Fibroblast of pulmonary artery (primary cell): ENCODE measurements at regions not wholly inside any gene's neighbourhood (a gene's known extent, or its start where the extent isn't known, plus 50 kb on each side); places are given as distances from the start of the nearest gene placed in this dataset.

ENCODE experiments used
- DNase-seq: peaks from one replicate; pipeline ENCODE4 v3.0.0-alpha.2; 2010; ENCODE audit warnings: low read depth
- H3K4me3 ChIP-seq: replicated peaks from 2 replicates; pipeline ENCODE4 v1.5.1; 2011; ENCODE audit warnings: low read depth, mild to moderate bottlenecking, control low read depth, low read length, moderate library complexity
- TF ChIP-seq, protein P1 (sequence below): IDR thresholded peaks from 2 replicates; pipeline ENCODE4 v1.5.1; 2011; ENCODE audit warnings: mild to moderate bottlenecking, control low read depth, low read length, inconsistent platforms; ENCODE audit errors: missing control alignments

DNA sequence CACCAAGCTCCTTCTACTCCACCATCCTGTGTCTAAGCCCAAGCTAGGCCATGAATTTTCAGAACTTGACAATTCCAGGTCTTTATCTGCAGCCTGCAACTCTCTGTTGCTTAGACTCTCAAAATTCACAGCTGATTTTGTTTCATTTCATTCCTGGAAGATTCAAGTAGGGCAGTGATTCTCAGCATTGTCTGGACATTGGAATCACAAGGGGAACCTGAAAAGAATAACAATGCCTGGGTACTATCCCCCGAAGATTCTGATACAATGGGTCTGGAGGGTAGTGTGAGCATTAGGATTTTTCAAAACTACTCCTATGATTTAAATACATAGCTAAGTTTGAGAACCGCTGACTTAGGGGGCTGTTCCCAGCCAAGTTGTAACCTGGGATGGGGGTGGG, 534.7 kb upstream of the IL12A start:
- no peak for DNase-seq
- TF ChIP-seq, protein P1, sequence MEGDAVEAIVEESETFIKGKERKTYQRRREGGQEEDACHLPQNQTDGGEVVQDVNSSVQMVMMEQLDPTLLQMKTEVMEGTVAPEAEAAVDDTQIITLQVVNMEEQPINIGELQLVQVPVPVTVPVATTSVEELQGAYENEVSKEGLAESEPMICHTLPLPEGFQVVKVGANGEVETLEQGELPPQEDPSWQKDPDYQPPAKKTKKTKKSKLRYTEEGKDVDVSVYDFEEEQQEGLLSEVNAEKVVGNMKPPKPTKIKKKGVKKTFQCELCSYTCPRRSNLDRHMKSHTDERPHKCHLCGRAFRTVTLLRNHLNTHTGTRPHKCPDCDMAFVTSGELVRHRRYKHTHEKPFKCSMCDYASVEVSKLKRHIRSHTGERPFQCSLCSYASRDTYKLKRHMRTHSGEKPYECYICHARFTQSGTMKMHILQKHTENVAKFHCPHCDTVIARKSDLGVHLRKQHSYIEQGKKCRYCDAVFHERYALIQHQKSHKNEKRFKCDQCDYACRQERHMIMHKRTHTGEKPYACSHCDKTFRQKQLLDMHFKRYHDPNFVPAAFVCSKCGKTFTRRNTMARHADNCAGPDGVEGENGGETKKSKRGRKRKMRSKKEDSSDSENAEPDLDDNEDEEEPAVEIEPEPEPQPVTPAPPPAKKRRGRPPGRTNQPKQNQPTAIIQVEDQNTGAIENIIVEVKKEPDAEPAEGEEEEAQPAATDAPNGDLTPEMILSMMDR: no peak
- H3K4me3 ChIP-seq: no peak overlapping the region

DNA sequence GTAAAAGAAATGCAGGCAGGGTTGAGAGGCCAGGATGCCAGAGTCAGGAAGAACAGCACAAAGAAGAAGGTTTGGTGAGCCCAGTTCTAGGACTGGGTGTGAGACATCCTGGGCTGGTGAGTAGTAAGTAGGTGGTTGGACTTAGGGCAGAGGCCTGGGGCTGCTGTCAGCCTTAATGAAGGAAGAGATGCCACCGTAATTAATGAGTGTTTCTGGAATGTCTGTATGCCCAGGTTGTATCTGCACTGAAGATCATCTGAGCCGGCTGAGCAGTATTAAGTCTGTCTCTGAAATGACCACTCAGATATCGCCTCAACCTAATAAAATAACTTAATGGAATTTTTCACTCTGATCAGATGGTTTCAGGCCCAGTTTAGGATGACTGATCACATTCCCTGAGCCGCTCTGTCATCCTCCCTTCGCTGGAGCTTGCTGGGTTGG, 532.9 kb upstream of the IL12A start:
- no peak overlapping the region for H3K4me3 ChIP-seq
- no peak for DNase-seq
- TF ChIP-seq, protein P1: no peak

- DNase-seq: peak; percentile 88
- H3K4me3 ChIP-seq: no peak overlapping the region
- TF ChIP-seq, protein P1: no peak
Measured at GRCh38 chr3:159458010-159458409, 530.6 kb upstream of the IL12A start.

- no peak overlapping the region for H3K4me3 ChIP-seq
Measured at GRCh38 chr3:159458982-159459381, 529.7 kb upstream of the IL12A start.

DNA sequence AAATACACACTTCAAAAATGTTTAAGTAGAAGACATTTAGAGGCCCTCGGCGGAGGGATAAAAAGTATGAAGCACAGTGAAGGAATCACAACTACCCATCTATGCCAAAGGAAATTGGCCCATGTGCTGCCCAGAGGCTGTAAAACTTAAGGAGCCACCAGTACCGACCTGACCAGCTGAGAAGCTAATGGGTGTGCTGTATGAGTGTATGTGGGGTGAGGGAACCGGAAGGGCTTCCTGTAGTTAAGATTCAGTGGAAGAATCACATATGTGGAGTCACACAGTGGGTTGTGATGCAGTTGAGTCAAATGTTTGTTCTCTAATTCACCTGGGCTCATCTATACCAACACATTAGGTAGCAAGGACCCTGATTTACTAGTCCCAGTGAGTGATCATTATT, 516.0 kb upstream of the IL12A start:
- no peak for DNase-seq
- TF ChIP-seq, protein P1: no peak
- H3K4me3 ChIP-seq: no peak overlapping the region

More at GRCh38 chr3:159458982-159459381, 529.7 kb upstream of the IL12A start:
- TF ChIP-seq, protein P1: no peak
- DNase-seq: no peak

GRCh38 chr3:159473206-159473605, 515.4 kb upstream of the IL12A start:
- H3K4me3 ChIP-seq: no peak overlapping the region
- DNase-seq: no peak
- TF ChIP-seq, protein P1: no peak

DNA sequence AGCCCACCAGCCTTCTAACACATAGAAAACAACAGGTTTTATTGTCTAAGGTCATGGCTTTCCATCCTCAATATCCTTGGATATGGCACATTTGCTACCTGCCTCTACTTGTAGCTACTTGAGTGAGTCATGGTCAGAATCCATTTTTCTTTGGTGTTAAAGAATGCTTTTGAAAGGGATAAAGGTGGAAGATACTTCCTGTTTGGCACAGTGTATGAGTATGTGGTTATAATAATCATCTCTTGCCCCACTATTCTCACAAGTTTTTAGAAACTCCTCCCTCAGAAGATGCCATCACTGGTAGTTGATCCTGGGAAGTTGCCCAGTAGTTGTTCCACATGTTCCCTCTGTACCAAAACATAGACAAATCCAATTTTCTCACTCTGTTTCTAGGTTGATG, 508.6 kb upstream of the IL12A start:
- H3K4me3 ChIP-seq: no peak overlapping the region
- TF ChIP-seq, protein P1: no peak
- DNase-seq: no peak
